Endothelial cell of umbilical vein (primary cell): ENCODE measurements at regions not wholly inside any gene's neighbourhood (a gene's known extent, or its start where the extent isn't known, plus 50 kb on each side); places are given as distances from the start of the nearest gene placed in this dataset.

Experiments
- BruUV-seq: library from RNA; stranded (reverse); fragments of 400-500 nt; replicated peaks from 2 replicates; lab custom pipeline; 2021; lab: Mats Ljungman, UMichigan
- CTCF ChIA-PET: fragments of 300-600, 350-600 bp; sonication (Branson Sonifier 250); formaldehyde crosslinking; loops from one replicate; lab custom pipeline; 2021; ENCODE audit warnings: antibody characterized with exemption, inconsistent platforms; lab: Charles Lee
- POLR2A ChIA-PET: fragments of 300-600, 350-600 bp; sonication (Branson Sonifier 250); formaldehyde crosslinking; loops from one replicate; lab custom pipeline; 2021; ENCODE audit warnings: antibody characterized with exemption, inconsistent platforms; lab: Charles Lee
- DNase-seq: peaks from one replicate; pipeline ENCODE4 v3.0.0-alpha.2; 2011; ENCODE audit warnings: low read depth, low spot score
- FAIRE-seq: peaks from 2 replicates; lab custom pipeline; 2011; peaks lifted over from hg19 to GRCh38; lab: Jason Lieb, UNC
- H2AFZ ChIP-seq: 2 replicates; pipeline ENCODE4 v1.6.0; 2012; ENCODE audit warnings: low read depth, low read length, control low read depth, inconsistent platforms
- H3K27ac ChIP-seq: 2 replicates; pipeline ENCODE4 v1.5.1; 2011; ENCODE audit warnings: low read depth, mild to moderate bottlenecking, control low read depth, low read length, moderate library complexity; ENCODE audit not compliant: insufficient read depth
- H3K27me3 ChIP-seq, 2 experiments: 2 replicates each; pipeline versions ENCODE4 v1.6.0 to v1.6.1; 2011; ENCODE audit warnings: low read length in 2 of 2, mixed read lengths in 1 of 2; ENCODE audit not compliant: control insufficient read depth in 2 of 2, insufficient read depth in 2 of 2
- H3K36me3 ChIP-seq, 2 experiments: 2 replicates in 1 of 2; 3 replicates in 1 of 2; pipeline ENCODE4 v1.5.1; 2011; ENCODE audit warnings: low read length in 2 of 2, mild to moderate bottlenecking in 1 of 2, moderate library complexity in 1 of 2; ENCODE audit not compliant: control insufficient read depth in 2 of 2, insufficient read depth in 2 of 2; ENCODE audit errors: extremely low read depth in 1 of 2
- H3K4me1 ChIP-seq: 3 replicates; pipeline ENCODE4 v1.5.1; 2011; ENCODE audit warnings: mild to moderate bottlenecking, low read length; ENCODE audit not compliant: control insufficient read depth, insufficient read depth; ENCODE audit errors: extremely low read depth
- H3K4me2 ChIP-seq: 2 replicates; pipeline ENCODE4 v1.6.1; 2011; ENCODE audit warnings: low read length, control low read depth, mixed read lengths; ENCODE audit not compliant: insufficient read depth
- H3K4me3 ChIP-seq, 3 experiments: fragments of 200-600 bp in 1 of 3; sonication (generic), shearing (Covaris generic) in 1 of 3; replicated peaks in 1 of 3; 2 replicates each; pipeline ENCODE4 v1.5.1; 2011 to 2016; ENCODE audit warnings: control low read depth in 3 of 3, low read length in 3 of 3, mild to moderate bottlenecking in 2 of 3, inconsistent platforms in 1 of 3, low read depth in 1 of 3, moderate library complexity in 1 of 3; ENCODE audit not compliant: insufficient read depth in 1 of 3
- H3K79me2 ChIP-seq: 2 replicates; pipeline ENCODE4 v1.6.0; 2012; ENCODE audit warnings: low read length, inconsistent platforms; ENCODE audit not compliant: control insufficient read depth, insufficient read depth
- H3K9ac ChIP-seq: replicated peaks from 2 replicates; pipeline ENCODE3; 2011; ENCODE audit warnings: low read length, control low read depth; ENCODE audit not compliant: insufficient read depth; ENCODE audit errors: extremely low read depth
- H3K9me1 ChIP-seq: replicated peaks from 3 replicates; pipeline ENCODE4 v1.6.0; 2011; ENCODE audit warnings: mild to moderate bottlenecking, low read length; ENCODE audit not compliant: control insufficient read depth, insufficient read depth; ENCODE audit errors: extremely low read depth
- H3K9me3 ChIP-seq: replicated peaks from 2 replicates; pipeline ENCODE4 v1.5.1; 2012; ENCODE audit warnings: low read length, inconsistent platforms; ENCODE audit not compliant: control insufficient read depth, insufficient read depth
- H4K20me1 ChIP-seq: replicated peaks from 2 replicates; pipeline ENCODE3; 2011; ENCODE audit warnings: mild to moderate bottlenecking, low read length; ENCODE audit not compliant: control insufficient read depth, insufficient read depth; ENCODE audit errors: extremely low read depth
- EZH2 ChIP-seq: IDR thresholded peaks from 2 replicates; pipeline ENCODE4 v1.6.1; 2012; ENCODE audit warnings: borderline replicate concordance, low read depth, mild to moderate bottlenecking, moderate library complexity, low read length, inconsistent platforms; ENCODE audit not compliant: severe bottlenecking
- FOS ChIP-seq: IDR thresholded peaks from 2 replicates; pipeline ENCODE4 v1.6.1; 2011; ENCODE audit warnings: mild to moderate bottlenecking, low read length, moderate library complexity, borderline replicate concordance; ENCODE audit not compliant: insufficient read depth
- GATA2 ChIP-seq: IDR thresholded peaks from 2 replicates; pipeline ENCODE4 v1.7.0; 2011; ENCODE audit warnings: low read depth, mild to moderate bottlenecking, moderate library complexity, mixed read lengths, low read length; ENCODE audit not compliant: insufficient read length, insufficient read depth
- JUN ChIP-seq: IDR thresholded peaks from 2 replicates; pipeline ENCODE4 v1.6.1; 2011; ENCODE audit warnings: borderline replicate concordance, low read depth; ENCODE audit not compliant: insufficient read length, insufficient read depth
- MYC ChIP-seq: IDR thresholded peaks from one replicate; pipeline ENCODE4 v1.6.1; 2011; ENCODE audit warnings: mild to moderate bottlenecking, low read depth, low read length
- POLR2A ChIP-seq: IDR thresholded peaks from 2 replicates; pipeline ENCODE4 v1.6.1; 2012; ENCODE audit warnings: low read depth, mild to moderate bottlenecking, control low read depth, low read length
- POLR2AphosphoS5 ChIP-seq: IDR thresholded peaks from 2 replicates; pipeline ENCODE4 v1.6.1; 2012; ENCODE audit warnings: low read depth, mild to moderate bottlenecking, control low read depth, low read length, moderate library complexity; ENCODE audit not compliant: insufficient read depth
- dilution Hi-C: fragments of 300-500 bp; cut with MboI; formaldehyde crosslinking; loops from one replicate; pipeline ENCODE4 v1.15.0; 2019; ENCODE audit warnings: low sequenced_read_pairs; ENCODE audit not compliant: extremely low pct_ligation_motif_present
- intact Hi-C: fragments of 100-400 bp; cut with micrococcal nuclease; formaldehyde crosslinking; loops from one replicate; pipeline ENCODE4 v1.10.0; 2022
- TF ChIP-seq, protein P1 (sequence below), 2 donors: IDR thresholded peaks; 1 replicate in 1 of 2; 2 replicates in 1 of 2; pipeline ENCODE4 v1.5.1; 2011; ENCODE audit warnings: low read length in 2 of 2, mild to moderate bottlenecking in 2 of 2, moderate library complexity in 2 of 2, control low read depth in 1 of 2, inconsistent platforms in 1 of 2, low read depth in 1 of 2; ENCODE audit not compliant: insufficient read depth in 1 of 2; ENCODE audit errors: extremely low read depth in 1 of 2
- TF ChIP-seq, protein P2 (sequence below): IDR thresholded peaks from 2 replicates; pipeline ENCODE4 v1.6.1; 2011; ENCODE audit not compliant: insufficient read depth, insufficient read length

DNA sequence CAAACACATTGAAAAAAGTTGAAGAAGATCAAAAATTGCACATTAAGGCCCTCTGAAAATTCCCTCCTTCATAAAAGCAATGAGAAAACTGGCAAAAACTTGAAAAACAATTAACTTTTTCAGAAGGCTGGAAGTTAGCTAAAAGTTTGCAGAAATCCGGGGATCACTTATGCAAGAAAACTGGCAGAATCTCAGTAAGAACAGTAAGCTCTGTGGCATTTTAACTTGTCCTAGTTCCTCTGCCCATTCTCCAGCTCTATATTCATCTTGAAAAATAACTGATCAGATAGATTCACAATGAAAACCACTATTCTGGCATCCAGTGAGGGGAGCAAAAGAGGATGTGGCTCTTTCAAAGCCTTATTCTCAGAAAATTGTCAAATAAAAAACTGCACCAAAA is 566.8 kb downstream of the NTRK3 start:
- no peak for FAIRE-seq
- Histone ChIP-seq H3K9me1 (no peaks in the 10 kb centered on the region), H3K9me3 (peaks cover 2% of the 10 kb centered on the region), H2AFZ (no peak overlapping the region), H3K9ac (no peak overlapping the region), H3K36me3 (no peaks in the 10 kb centered on the region), H4K20me1 (no peaks in the 10 kb centered on the region), H3K4me3 (no peak overlapping the region), H3K4me1 (no peaks in the 10 kb centered on the region), H3K79me2 (no peaks in the 10 kb centered on the region), H3K27me3 (no peaks in the 10 kb centered on the region), H3K4me2 (no peak overlapping the region), H3K27ac (no peak overlapping the region)
- intact Hi-C loops (no loop called here), dilution Hi-C loops (no loop called here)
- ChIA-PET CTCF (no interaction called here), POLR2A (no interaction called here)
- TF ChIP-seq EZH2 (no peak), MYC (no peak), POLR2AphosphoS5 (no peak), JUN (no peak), POLR2A (no peak), GATA2 (no peak), FOS (no peak)
- TF ChIP-seq, protein P1, sequence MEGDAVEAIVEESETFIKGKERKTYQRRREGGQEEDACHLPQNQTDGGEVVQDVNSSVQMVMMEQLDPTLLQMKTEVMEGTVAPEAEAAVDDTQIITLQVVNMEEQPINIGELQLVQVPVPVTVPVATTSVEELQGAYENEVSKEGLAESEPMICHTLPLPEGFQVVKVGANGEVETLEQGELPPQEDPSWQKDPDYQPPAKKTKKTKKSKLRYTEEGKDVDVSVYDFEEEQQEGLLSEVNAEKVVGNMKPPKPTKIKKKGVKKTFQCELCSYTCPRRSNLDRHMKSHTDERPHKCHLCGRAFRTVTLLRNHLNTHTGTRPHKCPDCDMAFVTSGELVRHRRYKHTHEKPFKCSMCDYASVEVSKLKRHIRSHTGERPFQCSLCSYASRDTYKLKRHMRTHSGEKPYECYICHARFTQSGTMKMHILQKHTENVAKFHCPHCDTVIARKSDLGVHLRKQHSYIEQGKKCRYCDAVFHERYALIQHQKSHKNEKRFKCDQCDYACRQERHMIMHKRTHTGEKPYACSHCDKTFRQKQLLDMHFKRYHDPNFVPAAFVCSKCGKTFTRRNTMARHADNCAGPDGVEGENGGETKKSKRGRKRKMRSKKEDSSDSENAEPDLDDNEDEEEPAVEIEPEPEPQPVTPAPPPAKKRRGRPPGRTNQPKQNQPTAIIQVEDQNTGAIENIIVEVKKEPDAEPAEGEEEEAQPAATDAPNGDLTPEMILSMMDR (IDR thresholded peaks at IDR 0.05; ENCODE audit: extremely low read depth in 1 of 2, insufficient read depth in 1 of 2, low read depth in 1 of 2, low read length in 2 of 2) = no peak
- TF ChIP-seq, protein P2, sequence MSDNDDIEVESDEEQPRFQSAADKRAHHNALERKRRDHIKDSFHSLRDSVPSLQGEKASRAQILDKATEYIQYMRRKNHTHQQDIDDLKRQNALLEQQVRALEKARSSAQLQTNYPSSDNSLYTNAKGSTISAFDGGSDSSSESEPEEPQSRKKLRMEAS = no peak
- no peak for DNase-seq
- no TSS peak for BruUV-seq
